Fibroblast of skin of back (primary cell): ENCODE measurements at regions not wholly inside any gene's neighbourhood (a gene's known extent, or its start where the extent isn't known, plus 50 kb on each side); places are given as distances from the start of the nearest gene placed in this dataset.

Source experiments
- DNase-seq: peaks from one replicate; pipeline ENCODE4 v3.0.0-alpha.2; 2013

DNA sequence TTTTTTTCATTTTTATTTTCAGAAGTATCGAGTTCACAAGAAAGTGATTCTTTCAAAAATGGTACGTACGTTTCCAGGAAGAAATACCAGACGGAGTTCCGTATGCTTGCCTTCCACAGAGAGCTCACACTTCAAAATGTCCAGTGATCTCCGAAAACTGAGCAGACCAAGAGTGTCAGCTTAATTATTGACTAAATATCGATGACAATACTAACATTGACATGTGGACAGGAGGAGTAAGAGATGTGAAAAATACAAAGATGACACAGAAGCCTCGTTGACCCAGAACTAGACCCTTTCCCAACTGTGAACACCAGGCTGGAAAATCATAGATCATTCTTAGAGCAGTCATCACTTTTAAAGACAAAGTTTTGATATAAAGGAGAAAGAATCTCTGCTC is 440.0 kb upstream of the POU3F3 start:
- no peak for DNase-seq

DNA sequence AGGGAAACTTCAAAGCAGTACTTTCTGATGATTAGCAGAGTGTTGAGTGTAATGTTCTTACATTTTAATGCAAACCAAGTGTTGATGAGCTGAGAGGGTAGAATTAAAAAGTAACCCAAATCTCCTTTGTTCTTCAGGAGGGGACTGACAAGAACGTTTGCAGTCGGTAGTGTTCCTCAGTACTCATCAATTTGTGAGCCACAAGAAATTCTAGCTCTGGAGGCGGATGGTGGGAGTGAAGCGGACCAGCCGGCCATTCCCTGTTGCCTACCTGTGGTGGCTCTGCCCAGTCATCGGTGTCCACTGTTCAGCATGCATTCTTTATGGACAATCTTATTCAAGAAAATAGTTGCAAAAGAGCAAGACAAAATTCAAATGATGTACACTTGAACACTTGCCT is 438.6 kb upstream of the POU3F3 start:
- DNase-seq = no peak

DNA sequence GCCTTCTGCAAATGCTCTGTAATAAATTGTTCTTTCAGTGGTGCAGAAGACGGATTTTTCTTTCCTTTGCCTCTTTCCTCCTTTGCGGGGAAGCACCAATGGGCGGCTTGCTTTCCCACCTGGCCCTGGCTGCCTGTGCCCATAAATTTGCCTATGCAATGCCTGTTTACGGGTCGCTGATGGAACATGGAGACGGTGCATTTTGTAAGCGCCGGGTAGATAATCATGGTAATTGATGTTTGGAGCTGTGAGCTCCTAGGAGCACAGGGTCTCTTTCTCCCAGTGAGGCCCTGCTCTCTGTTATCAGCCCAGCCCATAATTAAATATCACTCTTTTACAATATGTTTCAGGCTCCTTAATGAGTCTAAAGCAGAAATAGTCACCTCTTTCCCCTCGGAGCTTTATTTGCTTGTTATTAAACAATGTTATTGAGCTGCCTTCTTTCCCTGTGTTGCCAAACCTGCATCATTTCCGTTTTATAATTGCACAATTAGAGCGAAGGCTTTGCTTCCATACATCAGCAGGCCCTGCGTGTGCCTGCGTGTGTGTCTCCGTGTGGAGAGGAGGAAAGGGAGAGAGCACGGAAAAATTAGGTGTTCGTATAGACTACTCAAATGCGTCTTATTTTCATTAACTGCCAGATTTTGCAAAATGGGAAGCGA is 437.4 kb upstream of the POU3F3 start:
- DNase-seq = no peak

DNA sequence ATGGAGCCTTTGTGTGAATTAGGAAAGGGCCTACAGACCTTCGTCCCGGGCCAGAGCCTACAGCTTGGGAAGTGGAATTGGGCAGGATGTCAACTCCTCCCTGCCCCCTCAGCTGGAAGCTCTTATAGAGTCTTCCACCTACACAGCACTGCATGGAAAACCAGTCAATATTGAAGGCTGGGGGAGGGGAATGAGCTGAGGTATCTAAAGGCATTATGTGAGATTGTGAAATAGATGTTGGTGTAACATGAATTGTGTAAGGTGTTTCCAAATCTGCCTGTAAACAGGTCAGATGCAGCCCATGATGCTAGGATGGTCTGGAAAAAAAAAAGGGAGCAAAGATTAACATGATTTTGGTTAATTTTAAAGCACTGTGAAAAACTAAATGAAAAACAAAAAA is 433.5 kb upstream of the POU3F3 start:
- no peak for DNase-seq

DNA sequence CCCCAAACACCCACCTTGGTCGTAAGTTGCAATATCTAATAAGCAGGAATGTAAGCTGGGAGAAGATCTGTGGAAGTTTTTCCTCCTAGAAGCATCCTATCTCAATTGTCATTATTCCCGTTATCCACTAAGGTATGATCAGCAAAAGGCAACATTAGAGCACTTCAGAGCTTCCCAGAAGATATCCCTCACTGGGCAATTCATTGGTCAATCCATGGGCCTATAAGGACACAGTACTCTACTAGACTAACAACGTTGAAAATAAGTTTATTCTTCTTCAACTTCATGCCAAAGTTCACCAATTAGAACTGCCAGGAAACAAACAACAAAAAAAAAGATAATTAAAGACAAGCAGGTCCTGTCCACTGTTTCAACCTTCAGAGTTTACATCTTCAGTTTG is 433.0 kb upstream of the POU3F3 start:
- DNase-seq = no peak

DNA sequence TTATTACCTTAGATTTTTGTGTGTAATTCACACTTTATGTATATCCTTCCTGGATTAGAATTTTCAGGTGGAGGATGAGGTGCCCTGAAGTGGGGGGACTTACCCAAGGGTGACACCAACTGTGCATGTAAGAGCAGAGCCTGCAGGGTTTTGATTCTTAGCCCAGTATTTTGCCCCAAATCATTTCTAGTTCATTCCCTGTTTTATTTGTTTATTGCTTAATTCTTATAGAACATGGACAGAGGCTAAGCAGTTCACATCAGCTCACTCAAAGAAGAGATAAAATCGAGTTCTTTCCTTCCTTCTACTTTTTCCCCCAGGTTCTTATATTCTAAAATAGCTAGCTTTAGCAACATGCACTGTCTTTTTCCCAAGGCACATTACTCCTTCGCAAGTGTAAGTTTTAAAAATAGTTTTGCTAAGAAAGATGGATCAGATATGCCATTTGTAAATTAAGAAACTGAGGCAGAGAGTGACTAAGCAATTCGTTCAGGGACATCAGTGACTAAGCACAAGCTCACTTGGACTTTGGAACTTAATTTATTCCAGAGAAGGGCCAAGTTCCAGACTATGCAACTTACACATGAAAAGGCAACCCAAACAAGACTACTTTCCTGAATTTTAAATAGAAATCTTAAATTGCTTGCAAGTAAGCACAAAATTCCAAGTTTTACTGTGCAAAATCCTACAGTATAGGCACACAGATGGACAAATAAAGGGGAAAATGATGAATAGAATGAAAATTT is 427.9 kb upstream of the POU3F3 start:
- DNase-seq = no peak

DNA sequence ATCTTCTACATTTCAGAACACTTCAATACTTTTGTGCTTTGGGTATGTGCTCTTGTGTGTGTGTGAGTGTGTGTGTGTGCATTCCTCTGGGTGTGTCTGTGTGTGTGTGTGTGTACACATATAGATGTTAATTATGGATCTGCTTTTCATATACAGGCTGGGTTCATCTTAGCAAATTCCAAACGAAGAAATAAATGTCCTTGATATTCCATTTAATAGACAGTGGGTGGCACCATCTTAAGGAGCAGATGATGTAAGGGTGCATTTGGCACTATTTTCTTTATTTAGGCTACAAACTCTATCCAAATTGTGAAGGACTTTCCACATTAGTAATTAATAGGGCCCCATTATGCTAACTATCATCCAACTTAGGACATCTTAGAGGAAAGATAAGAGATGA is 425.8 kb upstream of the POU3F3 start:
- DNase-seq = no peak

DNA sequence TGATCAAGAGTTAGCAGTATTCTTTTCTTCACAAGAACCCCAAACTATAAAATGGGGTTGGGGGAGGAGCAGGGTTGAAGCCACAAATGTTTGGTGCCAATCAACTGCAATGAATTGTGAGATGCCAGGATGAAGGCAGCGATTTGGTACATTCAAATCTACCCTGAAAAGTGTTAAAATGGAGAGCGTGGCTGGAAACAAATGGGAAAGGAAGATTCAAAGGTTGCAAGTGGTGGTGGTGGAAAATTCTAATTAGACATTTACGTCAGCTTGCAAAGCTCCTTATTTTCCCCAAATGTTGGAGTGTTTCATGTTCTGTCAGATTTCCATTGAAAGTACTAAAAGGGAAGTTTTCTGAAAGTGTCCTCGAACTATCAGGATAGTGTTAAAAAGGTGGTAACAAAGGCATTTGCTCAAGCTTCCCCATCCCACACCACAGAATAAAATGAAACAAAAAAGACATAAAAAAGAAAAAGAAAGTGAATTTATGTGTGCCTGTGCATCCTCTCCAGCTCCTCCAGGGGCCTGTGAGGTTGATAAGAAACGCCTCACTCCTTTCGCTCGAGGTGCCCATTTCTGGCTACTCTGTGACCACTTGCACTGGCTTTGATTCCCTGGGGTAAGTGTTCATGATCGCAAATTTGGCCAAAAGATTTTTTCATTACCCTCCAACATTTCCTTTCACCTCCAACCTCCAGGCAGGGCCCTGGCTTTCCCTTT is 424.1 kb upstream of the POU3F3 start:
- DNase-seq = no peak

DNA sequence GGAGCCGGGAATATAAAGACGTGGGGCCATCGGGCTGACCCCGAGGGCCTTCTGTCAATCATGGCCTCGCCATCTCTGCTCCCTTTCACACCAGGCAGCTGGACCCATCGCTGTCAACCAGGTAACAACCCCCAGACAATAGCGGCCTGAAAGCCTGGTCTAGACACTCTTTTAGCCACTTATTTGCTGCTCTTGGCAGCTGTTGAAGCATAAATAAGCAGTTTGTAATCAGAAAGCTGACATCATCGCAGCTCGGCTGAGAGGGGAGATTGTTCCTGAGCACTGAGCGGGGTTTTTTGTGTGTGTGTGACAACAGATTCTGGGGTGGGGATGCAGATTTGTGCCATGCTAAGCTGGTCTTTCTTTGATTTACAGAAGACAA is 423.6 kb upstream of the POU3F3 start:
- no peak for DNase-seq

DNA sequence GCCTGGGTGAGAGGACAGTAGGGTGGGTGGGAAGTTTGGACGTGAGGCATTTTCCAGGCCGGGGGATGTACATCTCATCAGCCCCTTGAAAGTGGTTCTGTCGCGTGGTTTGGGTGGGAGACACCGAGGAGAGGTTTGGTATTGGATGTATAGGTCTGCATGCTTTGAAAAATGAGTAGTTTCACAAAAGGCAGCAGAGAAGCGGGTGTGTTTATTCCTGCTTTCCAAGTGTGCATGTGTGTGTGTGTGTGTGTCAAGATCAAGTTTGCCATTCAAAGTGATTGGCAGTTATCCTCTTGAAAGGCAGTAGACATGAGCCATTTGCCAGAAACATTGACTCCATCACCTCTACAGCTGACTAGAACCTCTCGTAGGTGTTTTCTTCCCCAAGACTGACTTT is 423.1 kb upstream of the POU3F3 start:
- DNase-seq = no peak

DNA sequence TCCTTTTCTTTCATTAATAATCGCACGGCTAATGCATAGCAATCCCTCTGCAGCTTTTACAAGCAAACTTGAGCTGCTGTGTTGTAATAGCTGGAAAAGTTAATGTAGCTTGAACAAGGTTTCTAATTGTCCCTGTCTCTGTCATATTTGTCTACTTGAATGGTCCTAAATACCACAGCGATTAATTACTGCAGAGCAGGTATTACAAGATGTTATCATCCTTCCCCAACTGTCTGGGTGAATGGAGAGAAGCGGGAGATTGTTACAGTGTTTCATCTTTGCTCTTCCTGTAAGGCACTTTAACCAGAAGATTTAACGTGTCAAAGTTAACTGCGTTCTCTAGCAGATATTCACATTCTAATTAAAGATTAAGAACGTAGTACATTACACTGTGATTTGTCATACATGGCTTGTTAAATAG is 422.2 kb upstream of the POU3F3 start:
- no peak for DNase-seq

DNA sequence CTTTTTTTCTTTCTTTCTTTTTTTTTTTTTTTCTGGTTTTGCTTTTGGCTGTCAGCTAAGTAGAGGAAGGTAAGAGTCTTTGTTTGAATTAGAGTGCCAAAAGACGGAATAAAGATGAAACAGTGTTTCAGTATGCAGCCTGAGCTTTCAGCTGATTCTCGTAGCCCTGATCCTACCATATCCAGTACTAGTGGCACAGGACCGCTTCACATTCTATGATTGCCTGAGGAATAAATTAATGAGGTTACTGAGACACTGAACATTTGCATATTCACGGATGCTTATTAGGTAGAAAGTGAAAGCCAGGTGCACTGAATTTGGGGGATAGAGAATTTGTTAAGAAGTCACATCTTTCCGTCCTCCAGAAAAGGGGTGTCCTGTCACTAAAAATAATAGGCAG is 421.5 kb upstream of the POU3F3 start:
- no peak for DNase-seq

DNA sequence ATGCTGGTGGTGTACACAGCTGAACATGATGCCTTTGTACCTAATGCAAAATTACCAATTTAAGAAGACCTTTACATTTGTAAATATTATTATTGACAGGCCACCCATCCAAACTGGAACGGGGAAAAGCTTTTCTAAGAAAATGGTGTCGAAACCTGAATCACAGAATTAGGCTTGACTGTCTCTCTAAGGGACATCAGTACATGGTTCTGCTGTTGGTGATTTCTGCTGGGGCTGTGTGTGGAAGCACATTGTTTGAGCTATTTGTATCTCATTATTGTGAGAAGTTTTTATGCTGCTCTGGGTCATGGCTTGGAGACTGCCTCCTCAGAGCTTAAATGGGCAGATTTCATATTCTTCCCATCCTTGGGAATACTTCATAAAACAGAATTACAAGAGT is 420.9 kb upstream of the POU3F3 start:
- no peak for DNase-seq

DNA sequence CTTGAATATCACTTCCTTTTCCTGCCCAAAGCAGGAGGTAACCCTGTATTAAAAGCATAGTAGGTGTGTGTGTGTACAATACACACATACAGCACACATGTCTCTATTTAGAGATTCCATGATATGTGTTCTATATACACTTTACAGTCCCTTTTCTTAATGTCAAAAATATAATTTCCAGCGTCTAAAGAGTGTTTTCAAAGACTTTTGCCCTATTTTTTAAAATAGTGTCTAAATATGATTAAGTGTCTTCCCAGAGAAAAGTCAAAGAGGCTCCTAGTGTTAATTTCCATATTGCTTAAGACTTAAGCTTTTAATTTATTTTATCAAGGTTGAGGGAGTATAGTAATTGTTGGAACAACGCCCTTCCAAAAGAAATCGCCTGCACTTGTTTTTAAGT is 420.3 kb upstream of the POU3F3 start:
- no peak for DNase-seq

DNA sequence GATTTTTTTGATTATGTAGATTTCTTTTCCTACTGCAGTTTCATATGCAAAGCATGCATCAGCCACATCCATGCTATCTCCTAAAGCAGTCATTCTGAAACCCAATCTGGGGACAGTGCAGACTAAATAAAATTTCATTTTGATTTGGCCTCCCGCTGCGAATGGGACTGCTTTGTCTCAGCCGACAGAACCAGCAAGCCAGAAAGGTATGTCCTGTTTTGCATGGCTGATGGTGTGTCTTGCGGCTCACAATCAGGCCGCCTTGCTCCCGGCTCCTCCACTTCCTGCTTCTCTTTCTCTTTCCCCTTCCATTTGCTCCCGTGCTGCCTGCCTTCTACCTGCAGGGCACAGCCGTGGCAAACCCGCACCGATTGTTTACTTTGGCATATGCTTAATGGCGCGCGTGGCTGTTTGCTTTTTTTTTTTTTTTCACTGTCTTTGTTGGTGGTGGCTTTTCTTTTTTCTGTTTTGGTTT is 419.6 kb upstream of the POU3F3 start:
- peak; percentile 64 for DNase-seq

DNA sequence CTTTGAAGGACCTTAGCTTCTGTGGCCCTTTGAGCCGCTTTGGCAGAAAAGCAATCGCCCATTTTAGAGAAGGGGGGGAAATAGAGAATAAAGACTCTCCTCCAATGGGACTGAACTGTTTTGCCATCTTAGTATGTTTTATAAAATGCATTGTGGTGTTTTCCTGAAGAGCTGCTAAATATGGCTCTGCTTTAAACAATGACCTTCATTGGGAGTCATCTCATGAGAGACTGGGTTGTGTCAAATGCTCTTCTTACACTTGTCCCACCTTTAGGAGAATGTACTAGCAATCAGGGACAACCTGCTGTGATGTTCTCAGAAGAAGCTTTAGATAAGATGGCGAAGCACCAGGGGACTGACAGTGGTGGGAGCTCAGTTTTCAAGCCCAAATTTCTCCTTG is 418.9 kb upstream of the POU3F3 start:
- DNase-seq = no peak

DNA sequence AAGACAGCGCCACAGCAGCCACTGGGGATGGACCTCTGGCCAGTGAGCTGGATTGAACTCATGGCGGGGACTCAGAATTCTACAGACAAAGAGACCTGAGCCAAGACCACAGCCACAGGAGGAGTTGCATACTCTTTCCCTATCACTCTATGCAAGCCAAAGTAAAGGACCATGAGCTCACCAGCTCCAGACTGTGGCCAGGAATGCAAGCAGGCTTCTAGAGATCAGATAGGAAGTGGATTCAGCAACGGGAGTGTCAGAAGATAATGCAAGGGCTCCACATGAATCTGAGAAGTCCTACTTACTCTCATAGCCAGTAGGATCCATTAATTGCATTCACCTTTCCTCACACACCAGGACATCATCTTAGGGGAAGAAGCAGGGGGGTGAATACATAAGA is 415.4 kb upstream of the POU3F3 start:
- DNase-seq = no peak

DNA sequence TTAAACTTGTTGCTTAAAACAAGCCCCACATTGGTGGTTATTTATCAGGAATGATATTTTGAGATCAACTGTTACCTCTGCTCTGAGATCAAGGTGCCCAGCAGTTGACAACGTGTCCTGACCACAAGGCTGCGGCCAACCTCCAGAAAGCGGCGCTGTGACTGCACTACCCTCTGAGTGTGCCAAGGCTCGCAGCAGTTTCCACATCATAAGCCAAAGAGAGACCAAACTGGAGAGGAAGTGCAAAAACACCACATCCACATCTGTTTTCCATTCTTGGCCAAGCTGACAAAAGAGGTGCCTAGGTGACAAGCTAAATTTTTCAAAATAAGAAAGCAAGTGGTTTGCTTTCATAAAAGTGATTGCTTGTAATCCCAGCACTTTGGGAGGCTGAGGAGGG is 410.8 kb upstream of the POU3F3 start:
- DNase-seq = no peak

DNA sequence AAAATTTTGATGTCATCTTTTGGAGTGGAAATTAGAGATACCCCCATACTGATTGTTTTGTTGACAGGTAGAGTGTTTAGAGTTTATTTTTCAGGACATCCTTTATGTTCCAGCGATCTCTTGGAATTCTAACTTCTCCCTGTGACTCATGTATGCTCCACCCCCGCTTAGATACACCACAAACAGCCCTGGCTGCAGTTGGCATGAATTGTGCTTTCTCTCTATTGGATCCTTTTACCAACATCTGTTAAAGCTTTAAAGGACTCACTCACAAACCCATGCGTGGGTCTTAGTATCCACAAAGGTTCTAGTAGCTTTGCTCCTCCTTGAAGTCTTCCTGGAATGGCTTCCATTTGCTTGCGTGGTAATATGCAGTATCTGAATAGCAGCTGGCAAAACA is 409.5 kb upstream of the POU3F3 start:
- DNase-seq = peak; percentile 30

DNA sequence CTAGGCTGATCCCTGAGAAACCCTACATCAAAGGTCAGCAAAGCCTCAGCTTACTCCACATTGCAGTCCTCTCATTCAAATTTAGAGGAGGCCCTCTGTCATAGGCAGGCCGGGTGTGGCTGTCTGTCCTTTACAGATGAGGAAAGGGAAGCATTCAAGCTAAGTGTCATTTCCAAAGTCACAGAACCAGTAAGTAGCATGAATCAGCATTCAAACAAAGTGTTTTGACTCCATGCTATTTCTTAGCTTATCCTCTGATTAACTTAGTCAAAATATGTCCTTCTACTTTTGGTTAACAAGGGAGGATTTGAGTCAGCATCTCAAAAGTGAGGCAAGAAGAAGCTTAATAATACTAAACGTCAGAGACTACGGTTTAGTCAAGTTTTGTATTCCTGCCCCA is 409.0 kb upstream of the POU3F3 start:
- DNase-seq = no peak

DNA sequence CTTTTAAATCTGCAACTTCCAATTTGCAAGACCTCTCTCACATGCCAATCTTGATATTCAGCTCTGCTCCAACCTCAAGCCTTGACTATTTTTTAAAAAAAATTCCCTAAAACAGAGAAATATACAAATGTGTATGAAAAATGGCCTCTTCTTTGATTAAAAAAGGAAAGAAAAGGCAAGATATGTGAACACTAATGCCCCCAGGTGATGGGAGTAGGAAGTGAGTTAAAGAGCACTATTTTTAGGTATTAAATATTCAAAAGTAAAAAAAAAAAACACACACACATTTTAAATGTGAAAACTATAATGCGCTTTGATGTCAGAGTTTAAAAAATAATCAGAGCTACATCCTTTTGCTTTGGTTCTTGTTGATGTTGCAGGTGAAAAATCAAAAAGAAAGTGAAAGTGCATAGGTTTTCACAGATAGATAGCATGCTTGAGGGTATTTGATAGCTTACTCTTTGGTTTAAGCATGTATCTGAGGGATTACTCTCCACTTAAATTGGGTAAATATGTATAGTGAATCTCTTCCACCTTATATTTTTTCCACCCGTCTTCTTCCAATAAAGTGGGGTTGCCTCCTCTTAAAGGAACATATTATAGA is 406.0 kb upstream of the POU3F3 start:
- no peak for DNase-seq

DNA sequence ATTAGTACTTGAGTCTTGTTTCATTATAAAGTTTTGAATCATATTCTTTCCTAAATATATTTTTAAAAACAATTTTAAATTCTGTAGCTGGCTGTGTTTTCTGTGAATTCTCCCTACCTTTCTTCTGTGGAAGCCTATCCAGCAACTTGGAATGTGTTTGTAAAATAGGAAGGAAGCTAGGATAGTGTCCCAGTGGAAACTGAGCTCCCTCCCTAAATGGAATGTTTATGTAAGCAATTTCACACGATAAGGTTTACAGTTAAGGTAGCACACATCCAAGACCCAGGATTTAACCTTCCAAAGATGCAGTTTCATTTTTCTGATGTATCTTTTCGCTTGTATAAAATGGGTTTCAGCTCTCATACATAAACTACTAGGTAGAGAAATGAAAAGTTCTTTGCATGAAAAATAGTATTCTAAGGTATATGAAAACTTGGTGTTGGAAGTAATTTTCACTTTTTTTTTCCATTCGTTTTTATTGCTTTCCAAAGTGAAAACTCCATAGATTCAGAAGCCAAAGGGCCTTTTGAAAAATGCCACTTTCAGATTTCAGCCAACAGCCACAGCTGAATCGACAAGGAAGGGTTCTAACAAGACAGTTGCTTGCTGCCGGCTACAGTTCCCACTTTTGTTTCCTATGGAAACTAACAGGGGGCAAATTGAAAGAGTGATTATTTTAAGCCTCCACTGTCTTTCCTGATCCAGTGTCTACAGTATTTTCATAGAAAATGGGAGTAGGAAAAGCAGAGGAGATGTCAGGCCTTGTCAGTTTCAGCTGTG is 405.1 kb upstream of the POU3F3 start:
- no peak for DNase-seq

DNA sequence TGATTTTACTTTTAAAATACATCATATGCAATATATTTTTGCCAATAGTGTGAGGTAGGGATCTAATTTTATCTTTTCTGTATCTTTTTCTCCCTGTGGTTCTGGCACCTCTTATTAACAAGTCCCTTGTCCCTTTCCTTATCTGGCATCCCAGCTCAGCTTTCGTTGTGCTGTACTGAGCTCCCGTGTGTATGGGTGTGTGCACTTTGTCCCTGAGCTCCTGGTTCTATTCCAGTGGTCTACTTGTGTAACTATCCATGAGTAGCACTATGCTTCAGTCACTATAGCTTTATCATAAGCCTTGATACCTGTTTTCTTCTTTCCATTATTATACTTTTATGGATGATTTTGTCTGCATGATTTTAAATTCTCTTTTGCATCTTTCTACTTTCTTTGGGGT is 401.4 kb upstream of the POU3F3 start:
- DNase-seq = no peak
